ENCODE measurements at regions not wholly inside any gene's neighbourhood (a gene's known extent, or its start where the extent isn't known, plus 50 kb on each side); places are given as distances from the start of the nearest gene placed in this dataset.

DNA sequence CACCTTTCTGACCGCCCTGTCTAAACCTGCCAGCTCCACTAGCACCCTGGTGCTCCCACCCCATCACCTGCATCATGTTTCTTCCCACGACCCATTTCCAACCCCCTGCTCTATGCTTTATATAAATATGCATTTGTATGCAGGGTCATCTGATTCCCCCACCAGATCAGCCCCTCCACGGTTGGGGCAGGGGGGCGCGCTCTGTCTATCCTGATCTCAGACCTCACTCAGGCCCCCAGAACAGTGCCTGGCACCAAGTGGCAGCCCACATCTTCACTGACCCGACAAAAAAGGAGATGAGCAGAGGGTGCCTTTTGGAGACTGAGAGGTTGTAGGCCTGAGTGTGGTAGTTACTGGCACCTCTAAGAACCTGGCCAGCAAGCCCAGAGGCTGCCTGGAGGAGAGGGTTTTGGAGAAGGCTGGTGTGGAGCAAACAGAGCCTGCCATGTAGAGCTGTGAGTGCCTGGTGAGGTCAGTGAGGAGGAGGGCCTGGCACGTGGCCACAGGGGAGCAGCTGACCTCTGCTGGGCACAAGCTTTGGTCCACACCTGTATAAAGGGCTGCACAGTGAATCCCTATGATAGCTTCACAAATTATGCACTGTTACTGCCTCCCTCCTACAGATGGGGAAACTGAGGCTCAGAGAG is 86.3 kb upstream of the RTL6 start:
- 78 to 85% methylated on average over 7 of the region's 7 CpGs for WGBS, 2 donors
- no peak overlapping the region for H3K27ac ChIP-seq (ENCODE audit: low read depth in 1 of 2, low read length in 1 of 2)
- H3K27me3 ChIP-seq (ENCODE audit: control insufficient read depth in 3 of 3, insufficient read depth in 3 of 3, low read length in 2 of 3), result peaks cover 3 to 19% (median 3%) of the 10 kb centered on the region in 3 donors
- peak in 1 of 3 donors; percentile 7 for DNase-seq
- ATAC-seq (ENCODE audit: insufficient read depth, low FRiP score), result no peak
- H3K9me3 ChIP-seq (ENCODE audit: control insufficient read depth in 4 of 4, insufficient read depth in 3 of 4, low read length in 3 of 4), result peaks cover 0 to 4% (median 0%) of the 10 kb centered on the region in 4 donors
- no peak overlapping the region for H3K9ac ChIP-seq (ENCODE audit: insufficient read depth in 1 of 2, low read length in 2 of 2)
- no peak overlapping the region for H3K4me3 ChIP-seq
- TF ChIP-seq, protein P1, sequence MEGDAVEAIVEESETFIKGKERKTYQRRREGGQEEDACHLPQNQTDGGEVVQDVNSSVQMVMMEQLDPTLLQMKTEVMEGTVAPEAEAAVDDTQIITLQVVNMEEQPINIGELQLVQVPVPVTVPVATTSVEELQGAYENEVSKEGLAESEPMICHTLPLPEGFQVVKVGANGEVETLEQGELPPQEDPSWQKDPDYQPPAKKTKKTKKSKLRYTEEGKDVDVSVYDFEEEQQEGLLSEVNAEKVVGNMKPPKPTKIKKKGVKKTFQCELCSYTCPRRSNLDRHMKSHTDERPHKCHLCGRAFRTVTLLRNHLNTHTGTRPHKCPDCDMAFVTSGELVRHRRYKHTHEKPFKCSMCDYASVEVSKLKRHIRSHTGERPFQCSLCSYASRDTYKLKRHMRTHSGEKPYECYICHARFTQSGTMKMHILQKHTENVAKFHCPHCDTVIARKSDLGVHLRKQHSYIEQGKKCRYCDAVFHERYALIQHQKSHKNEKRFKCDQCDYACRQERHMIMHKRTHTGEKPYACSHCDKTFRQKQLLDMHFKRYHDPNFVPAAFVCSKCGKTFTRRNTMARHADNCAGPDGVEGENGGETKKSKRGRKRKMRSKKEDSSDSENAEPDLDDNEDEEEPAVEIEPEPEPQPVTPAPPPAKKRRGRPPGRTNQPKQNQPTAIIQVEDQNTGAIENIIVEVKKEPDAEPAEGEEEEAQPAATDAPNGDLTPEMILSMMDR (IDR thresholded peaks at IDR 0.05; ENCODE audit: control extremely low read depth, extremely low read depth), result no peak
- H3K4me1 ChIP-seq (ENCODE audit: control insufficient read depth in 5 of 5, insufficient read depth in 5 of 5, low read length in 5 of 5), result peaks cover 0 to 3% (median 0%) of the 10 kb centered on the region in 5 donors
- H3K36me3 ChIP-seq (ENCODE audit: control insufficient read depth in 4 of 4, insufficient read depth in 4 of 4, low read length in 4 of 4), result no peaks in the 10 kb centered on the region

DNA sequence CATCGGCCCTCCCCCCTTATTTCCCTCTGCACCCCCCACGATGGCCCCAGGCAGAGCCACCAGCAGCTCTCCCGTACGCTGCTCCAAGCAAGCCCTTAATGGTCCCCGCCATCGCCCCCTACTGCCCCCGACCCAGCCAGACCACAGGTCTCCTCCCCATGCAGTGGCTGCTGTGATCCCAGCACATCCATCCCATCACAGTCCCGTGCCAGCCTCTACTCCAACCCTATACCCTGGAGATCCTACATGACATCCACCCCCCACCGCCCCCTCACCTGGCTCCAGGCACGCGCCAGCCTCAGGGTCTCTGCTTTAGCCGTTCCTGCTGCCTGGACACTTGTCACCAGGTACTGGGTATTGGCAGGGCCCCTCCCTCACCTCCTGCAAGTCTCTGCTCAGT is 85.8 kb upstream of the RTL6 start:
- TF ChIP-seq, protein P1 (IDR thresholded peaks at IDR 0.05; ENCODE audit: control extremely low read depth, extremely low read depth), result no peak
- Histone ChIP-seq H3K27me3 (ENCODE audit: control insufficient read depth in 3 of 3, insufficient read depth in 3 of 3, low read length in 2 of 3) (peaks cover 3 to 19% (median 3%) of the 10 kb centered on the region in 3 donors), H3K27ac (ENCODE audit: low read depth in 1 of 2, low read length in 1 of 2) (no peak overlapping the region), H3K4me1 (ENCODE audit: control insufficient read depth in 5 of 5, insufficient read depth in 5 of 5, low read length in 5 of 5) (peaks cover 0 to 3% (median 0%) of the 10 kb centered on the region in 5 donors), H3K36me3 (ENCODE audit: control insufficient read depth in 4 of 4, insufficient read depth in 4 of 4, low read length in 4 of 4) (no peaks in the 10 kb centered on the region), H3K4me3 (no peak overlapping the region), H3K9ac (ENCODE audit: insufficient read depth in 1 of 2, low read length in 2 of 2) (no peak overlapping the region), H3K9me3 (ENCODE audit: control insufficient read depth in 4 of 4, insufficient read depth in 3 of 4, low read length in 3 of 4) (peaks cover 0 to 3% (median 0%) of the 10 kb centered on the region in 4 donors)
- DNase-seq, result peak in 1 of 3 donors; percentile 2
- WGBS, 2 donors, result 67 to 68% methylated on average over 12 of the region's 12 CpGs
- no peak for ATAC-seq (ENCODE audit: insufficient read depth, low FRiP score)

DNA sequence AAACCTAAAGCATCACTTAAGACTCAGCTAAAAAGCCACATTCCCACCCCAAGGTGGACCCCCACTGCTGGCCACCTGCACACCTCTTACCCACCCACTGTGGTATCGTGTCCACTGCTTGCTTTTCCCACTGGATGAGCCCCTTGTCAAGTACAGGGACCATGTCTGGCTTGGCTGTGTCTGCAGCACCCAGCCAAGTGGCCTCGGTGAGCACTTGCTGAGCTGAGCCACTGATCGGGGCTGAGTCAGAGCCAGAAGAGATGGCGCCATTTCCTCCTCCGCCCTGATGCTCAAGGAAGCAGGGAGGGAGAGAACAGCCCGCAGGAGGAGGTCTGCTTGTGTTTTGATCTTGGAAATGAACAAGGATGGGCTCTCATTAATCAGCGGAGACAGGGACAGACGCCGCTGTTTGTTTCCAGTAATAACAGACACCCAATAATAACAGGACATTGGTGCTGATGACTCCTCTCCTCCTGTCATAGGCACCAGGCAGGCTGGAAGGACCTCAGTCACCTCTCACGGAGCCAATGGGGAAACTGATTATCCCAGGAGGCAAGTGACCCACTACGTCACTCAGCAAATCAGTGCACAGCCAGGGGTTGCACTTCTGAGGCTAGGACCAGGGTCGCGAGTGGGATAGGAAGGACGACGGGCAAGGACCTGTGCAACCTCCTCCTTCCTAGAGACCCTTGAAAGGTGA is 85.2 kb upstream of the RTL6 start:
- 51 to 69% methylated on average over 15 of the region's 15 CpGs for WGBS, 2 donors
- Histone ChIP-seq H3K27me3 (ENCODE audit: control insufficient read depth in 3 of 3, insufficient read depth in 3 of 3, low read length in 2 of 3) (peaks cover 3 to 19% (median 3%) of the 10 kb centered on the region in 3 donors), H3K36me3 (ENCODE audit: control insufficient read depth in 4 of 4, insufficient read depth in 4 of 4, low read length in 4 of 4) (no peaks in the 10 kb centered on the region), H3K4me1 (ENCODE audit: control insufficient read depth in 5 of 5, insufficient read depth in 5 of 5, low read length in 5 of 5) (peaks cover 0 to 3% (median 0%) of the 10 kb centered on the region in 5 donors), H3K9ac (ENCODE audit: insufficient read depth in 1 of 2, low read length in 2 of 2) (no peak overlapping the region), H3K27ac (ENCODE audit: low read depth in 1 of 2, low read length in 1 of 2) (no peak overlapping the region), H3K9me3 (ENCODE audit: control insufficient read depth in 4 of 4, insufficient read depth in 3 of 4, low read length in 3 of 4) (peaks cover 0 to 5% (median 0%) of the 10 kb centered on the region in 4 donors), H3K4me3 (no peak overlapping the region)
- ATAC-seq (ENCODE audit: insufficient read depth, low FRiP score) (no peak), DNase-seq (peak in 1 of 3 donors; percentile 12)
- TF ChIP-seq, protein P1 (IDR thresholded peaks at IDR 0.05; ENCODE audit: control extremely low read depth, extremely low read depth), result no peak

All from lung (tissue), 11 donors.